ENCODE measurements at regions not wholly inside any gene's neighbourhood (a gene's known extent, or its start where the extent isn't known, plus 50 kb on each side); places are given as distances from the start of the nearest gene placed in this dataset.

DNA sequence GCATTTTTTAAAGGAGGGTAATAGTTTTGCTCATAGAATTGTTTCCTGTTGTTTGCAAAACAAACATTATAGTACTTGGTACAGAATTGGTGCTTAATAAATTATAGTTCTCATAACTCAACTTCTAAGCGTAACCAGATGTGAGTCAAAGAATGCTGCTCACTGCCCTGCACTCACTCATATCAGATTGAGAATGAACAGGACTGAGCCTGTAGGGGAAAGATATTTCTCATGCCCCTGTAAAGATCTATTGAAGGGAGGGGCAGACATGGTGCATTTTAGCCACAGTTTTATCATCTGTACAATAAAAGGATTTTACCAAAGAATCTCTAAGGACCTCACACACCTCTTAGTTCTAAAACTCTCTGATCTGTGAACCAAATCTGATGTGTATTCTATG lies 358.5 kb downstream of the SEC16B start:
- TF ChIP-seq, protein P1, sequence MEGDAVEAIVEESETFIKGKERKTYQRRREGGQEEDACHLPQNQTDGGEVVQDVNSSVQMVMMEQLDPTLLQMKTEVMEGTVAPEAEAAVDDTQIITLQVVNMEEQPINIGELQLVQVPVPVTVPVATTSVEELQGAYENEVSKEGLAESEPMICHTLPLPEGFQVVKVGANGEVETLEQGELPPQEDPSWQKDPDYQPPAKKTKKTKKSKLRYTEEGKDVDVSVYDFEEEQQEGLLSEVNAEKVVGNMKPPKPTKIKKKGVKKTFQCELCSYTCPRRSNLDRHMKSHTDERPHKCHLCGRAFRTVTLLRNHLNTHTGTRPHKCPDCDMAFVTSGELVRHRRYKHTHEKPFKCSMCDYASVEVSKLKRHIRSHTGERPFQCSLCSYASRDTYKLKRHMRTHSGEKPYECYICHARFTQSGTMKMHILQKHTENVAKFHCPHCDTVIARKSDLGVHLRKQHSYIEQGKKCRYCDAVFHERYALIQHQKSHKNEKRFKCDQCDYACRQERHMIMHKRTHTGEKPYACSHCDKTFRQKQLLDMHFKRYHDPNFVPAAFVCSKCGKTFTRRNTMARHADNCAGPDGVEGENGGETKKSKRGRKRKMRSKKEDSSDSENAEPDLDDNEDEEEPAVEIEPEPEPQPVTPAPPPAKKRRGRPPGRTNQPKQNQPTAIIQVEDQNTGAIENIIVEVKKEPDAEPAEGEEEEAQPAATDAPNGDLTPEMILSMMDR (conservative IDR thresholded peaks at IDR 0.05; ENCODE audit: low read depth, low read length), result no peak
- no peak for TF ChIP-seq EZH2phosphoT487 (IDR thresholded peaks at IDR 0.05; ENCODE audit: borderline replicate concordance, low read length)

All from PC-3 (cell line).